ENCODE measurements at regions not wholly inside any gene's neighbourhood (a gene's known extent, or its start where the extent isn't known, plus 50 kb on each side); places are given as distances from the start of the nearest gene placed in this dataset.

DNA sequence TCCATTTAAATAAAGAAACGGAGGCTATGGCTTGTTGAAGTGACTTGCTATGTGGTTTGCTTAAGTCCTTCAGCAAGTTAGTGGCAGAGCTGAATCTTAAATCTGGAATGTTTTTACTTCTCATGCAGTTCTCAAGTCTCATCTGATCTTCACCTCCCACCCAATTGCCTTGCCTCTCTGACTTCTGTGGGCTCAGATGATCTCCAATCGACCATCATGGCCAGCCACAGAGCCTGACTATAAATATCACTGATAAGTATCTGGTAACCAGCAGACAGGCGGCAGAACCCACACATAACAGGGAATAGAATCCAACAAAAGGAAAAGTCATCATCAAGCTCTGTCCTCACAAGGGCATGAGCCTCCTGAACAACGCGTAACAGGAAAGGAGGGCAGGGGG lies 149.9 kb downstream of the FAM114A2 start:
- no peak overlapping the region for H3K4me3 ChIP-seq
- no peaks in the 10 kb centered on the region for H3K36me3 ChIP-seq
- no peak for DNase-seq
- no peaks in the 10 kb centered on the region for H3K27me3 ChIP-seq
- no peaks in the 10 kb centered on the region for H3K9me3 ChIP-seq

DNA sequence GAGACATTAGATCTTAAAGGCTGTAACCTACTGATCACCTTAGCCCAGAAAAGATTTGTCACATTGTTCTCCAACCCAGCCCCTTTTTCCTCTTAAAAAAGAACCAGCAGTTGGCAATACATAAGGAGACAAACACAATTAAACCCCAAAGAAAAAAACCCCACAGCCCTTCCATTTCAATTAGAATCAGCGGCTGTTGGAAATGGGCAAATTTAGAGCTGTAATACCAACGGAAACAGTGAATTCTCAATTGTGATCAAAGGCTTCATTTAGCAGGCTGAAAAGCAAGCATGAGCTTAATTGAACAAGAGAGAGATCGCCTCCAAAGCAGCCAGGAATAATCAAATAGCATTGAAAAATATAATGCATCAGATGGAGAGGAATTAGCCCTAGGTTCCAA lies 153.6 kb downstream of the FAM114A2 start:
- no peaks in the 10 kb centered on the region for H3K27me3 ChIP-seq
- no peak for DNase-seq
- H3K9me3 ChIP-seq: no peaks in the 10 kb centered on the region; the same call in 1 of the 2 replicates
- H3K4me3 ChIP-seq: no peak overlapping the region
- H3K36me3 ChIP-seq: no peaks in the 10 kb centered on the region

DNA sequence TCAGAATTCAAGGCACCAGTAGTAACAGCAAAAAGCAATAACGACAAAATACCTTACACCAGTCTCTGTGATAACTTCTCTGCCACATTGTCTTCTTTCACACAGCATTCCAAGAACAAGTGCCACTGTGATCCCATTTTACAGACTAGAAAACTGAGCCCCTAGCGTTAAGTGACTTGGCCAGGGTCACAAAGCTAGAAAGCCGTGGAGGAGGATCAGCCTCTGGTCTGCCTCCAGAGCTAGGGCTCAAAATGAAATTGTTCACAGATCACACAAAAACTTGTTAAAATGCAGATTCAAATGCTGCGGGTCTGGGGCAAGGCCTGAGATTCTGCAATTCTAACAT lies 154.1 kb downstream of the FAM114A2 start:
- no peaks in the 10 kb centered on the region for H3K27me3 ChIP-seq
- no peaks in the 10 kb centered on the region; the same call in 1 of the 2 replicates for H3K9me3 ChIP-seq
- DNase-seq: no peak
- no peak overlapping the region for H3K4me3 ChIP-seq
- H3K36me3 ChIP-seq: no peaks in the 10 kb centered on the region

- Histone ChIP-seq H3K36me3 (no peaks in the 10 kb centered on the region), H3K27me3 (no peaks in the 10 kb centered on the region), H3K4me3 (no peak overlapping the region), H3K9me3 (no peaks in the 10 kb centered on the region; the same call in 1 of the 2 replicates)
- peak; percentile 66 for DNase-seq
Measured at GRCh38 chr5:153883854-153884611, 154.7 kb downstream of the FAM114A2 start.

GRCh38 chr5:153881687-153882086 lies 157.0 kb downstream of the FAM114A2 start:
- DNase-seq: no peak
- H3K36me3 ChIP-seq: no peaks in the 10 kb centered on the region
- no peaks in the 10 kb centered on the region for H3K27me3 ChIP-seq
- no peak overlapping the region for H3K4me3 ChIP-seq
- no peaks in the 10 kb centered on the region; the same call in 1 of the 2 replicates for H3K9me3 ChIP-seq

DNA sequence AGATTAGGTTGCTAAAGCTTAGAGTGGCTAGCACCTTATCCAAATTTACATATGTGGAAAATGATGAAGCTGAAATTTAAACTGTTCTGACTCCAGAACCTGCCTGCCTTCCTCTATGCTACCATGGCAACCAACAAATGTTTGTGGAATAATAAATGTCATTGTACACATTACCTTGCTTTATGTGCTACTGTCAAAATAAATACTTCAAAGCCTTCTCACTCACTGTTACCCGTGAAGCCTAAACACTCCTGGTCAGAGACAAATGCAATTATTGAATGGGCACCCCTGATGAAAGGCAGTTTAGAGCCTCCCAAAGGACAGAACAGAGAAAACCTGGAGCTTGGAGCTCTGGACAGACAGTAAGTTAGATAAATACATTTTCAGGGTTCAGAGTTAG lies 158.6 kb downstream of the FAM114A2 start:
- Histone ChIP-seq H3K27me3 (no peaks in the 10 kb centered on the region), H3K36me3 (no peaks in the 10 kb centered on the region), H3K9me3 (no peaks in the 10 kb centered on the region; the same call in 1 of the 2 replicates), H3K4me3 (no peak overlapping the region)
- DNase-seq: no peak

DNA sequence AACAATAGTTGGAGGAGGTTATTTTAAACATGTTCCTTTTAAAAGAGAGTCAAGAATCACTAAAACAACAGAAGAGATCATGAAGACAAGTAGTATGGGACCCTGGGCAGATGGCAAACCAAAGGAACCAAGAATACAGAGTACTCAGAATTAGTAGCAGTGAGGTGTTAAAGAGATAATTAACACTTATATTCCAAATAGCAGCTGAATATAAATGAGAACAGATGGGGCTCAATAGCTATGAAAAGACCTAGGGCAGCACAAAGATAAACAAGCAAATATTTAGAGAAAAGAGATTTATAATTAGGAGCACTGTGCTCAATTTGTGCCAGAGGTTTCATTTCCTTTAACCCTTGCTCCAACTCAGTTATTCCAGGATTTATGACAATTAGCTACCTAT lies 159.1 kb downstream of the FAM114A2 start:
- H3K27me3 ChIP-seq: no peaks in the 10 kb centered on the region
- no peak overlapping the region for H3K4me3 ChIP-seq
- H3K9me3 ChIP-seq: no peaks in the 10 kb centered on the region; the same call in 1 of the 2 replicates
- no peaks in the 10 kb centered on the region for H3K36me3 ChIP-seq
- no peak for DNase-seq

DNA sequence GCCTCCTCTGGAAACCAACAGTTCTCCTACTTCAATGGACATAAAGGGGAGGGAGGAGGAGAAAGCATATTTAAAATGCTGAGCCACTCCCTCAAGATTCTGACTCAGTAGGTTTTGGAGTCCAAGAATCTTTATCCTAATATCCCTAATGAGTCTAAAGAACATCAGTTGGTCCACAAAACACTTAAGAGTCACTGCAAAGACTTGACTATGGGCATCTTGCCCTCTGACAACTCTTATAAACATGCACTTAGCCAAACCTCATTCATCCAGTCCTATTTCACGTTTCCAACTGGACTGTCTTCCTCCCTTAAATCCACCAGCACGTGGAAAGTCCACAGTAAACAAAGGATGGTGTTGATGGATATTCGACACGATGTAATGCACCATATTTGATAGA lies 172.5 kb downstream of the FAM114A2 start:
- DNase-seq: no peak
- no peaks in the 10 kb centered on the region for H3K9me3 ChIP-seq
- H3K36me3 ChIP-seq: no peaks in the 10 kb centered on the region
- no peaks in the 10 kb centered on the region for H3K27me3 ChIP-seq
- H3K4me3 ChIP-seq: no peak overlapping the region

GRCh38 chr5:153865016-153865415 lies 173.7 kb downstream of the FAM114A2 start:
- no peaks in the 10 kb centered on the region for H3K9me3 ChIP-seq
- no peaks in the 10 kb centered on the region for H3K36me3 ChIP-seq
- no peak for DNase-seq
- H3K27me3 ChIP-seq: no peaks in the 10 kb centered on the region
- no peak overlapping the region for H3K4me3 ChIP-seq

- Histone ChIP-seq H3K36me3 (no peaks in the 10 kb centered on the region), H3K9me3 (no peaks in the 10 kb centered on the region), H3K4me3 (no peak overlapping the region), H3K27me3 (no peaks in the 10 kb centered on the region)
- no peak for DNase-seq
Measured at GRCh38 chr5:153863951-153864350, 174.8 kb downstream of the FAM114A2 start.

Data from MG63 (cell line).